Transverse colon (tissue), 3 donors: ENCODE measurements at regions not wholly inside any gene's neighbourhood (a gene's known extent, or its start where the extent isn't known, plus 50 kb on each side); places are given as distances from the start of the nearest gene placed in this dataset.

Experiments
- EP300 ChIP-seq: sonication (generic); formaldehyde crosslinking; IDR thresholded peaks from one replicate; pipeline ENCODE4 v1.6.1; 2017; ENCODE audit warnings: antibody characterized with exemption, low read depth
- POLR2A ChIP-seq: fragments of 450-650 bp; IDR thresholded peaks from one replicate; pipeline ENCODE4 v1.6.1; 2016; ENCODE audit warnings: antibody characterized with exemption, mild to moderate bottlenecking, moderate library complexity
- TF ChIP-seq, protein P1 (sequence below), 5 experiments: fragments of 200-600 bp in 3 of 5; fragments of 450-650 bp in 2 of 5; sonication (generic) in 3 of 5; IDR thresholded peaks; 1 replicate in 2 of 5; 2 replicates in 3 of 5; pipeline ENCODE4 v1.5.1; 2016 to 2017; ENCODE audit warnings: antibody characterized with exemption in 5 of 5, inconsistent platforms in 3 of 5, mild to moderate bottlenecking in 2 of 5, moderate library complexity in 1 of 5

- TF ChIP-seq, protein P1, sequence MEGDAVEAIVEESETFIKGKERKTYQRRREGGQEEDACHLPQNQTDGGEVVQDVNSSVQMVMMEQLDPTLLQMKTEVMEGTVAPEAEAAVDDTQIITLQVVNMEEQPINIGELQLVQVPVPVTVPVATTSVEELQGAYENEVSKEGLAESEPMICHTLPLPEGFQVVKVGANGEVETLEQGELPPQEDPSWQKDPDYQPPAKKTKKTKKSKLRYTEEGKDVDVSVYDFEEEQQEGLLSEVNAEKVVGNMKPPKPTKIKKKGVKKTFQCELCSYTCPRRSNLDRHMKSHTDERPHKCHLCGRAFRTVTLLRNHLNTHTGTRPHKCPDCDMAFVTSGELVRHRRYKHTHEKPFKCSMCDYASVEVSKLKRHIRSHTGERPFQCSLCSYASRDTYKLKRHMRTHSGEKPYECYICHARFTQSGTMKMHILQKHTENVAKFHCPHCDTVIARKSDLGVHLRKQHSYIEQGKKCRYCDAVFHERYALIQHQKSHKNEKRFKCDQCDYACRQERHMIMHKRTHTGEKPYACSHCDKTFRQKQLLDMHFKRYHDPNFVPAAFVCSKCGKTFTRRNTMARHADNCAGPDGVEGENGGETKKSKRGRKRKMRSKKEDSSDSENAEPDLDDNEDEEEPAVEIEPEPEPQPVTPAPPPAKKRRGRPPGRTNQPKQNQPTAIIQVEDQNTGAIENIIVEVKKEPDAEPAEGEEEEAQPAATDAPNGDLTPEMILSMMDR (IDR thresholded peaks at IDR 0.05) = no peak
- TF ChIP-seq POLR2A = no peak
- TF ChIP-seq EP300 = no peak
These were observed 585.1 kb downstream of the ZEB2 start for GRCh38 chr2:143934626-143935481.
